Tibial nerve (tissue), 3 donors: ENCODE measurements at regions not wholly inside any gene's neighbourhood (a gene's known extent, or its start where the extent isn't known, plus 50 kb on each side); places are given as distances from the start of the nearest gene placed in this dataset.

ENCODE experiments used
- POLR2A ChIP-seq, 2 donors: fragments of 450-650 bp; IDR thresholded peaks; one replicate each; pipeline ENCODE4 v1.6.1; 2017; ENCODE audit warnings: antibody characterized with exemption in 2 of 2, mild to moderate bottlenecking in 2 of 2, moderate library complexity in 2 of 2
- TF ChIP-seq, protein P1 (sequence below), 5 experiments: fragments of 200-600 bp in 3 of 5; fragments of 450-650 bp in 2 of 5; sonication (generic) in 3 of 5; IDR thresholded peaks; one replicate each; pipeline ENCODE4 v1.5.1; 2016 to 2019; ENCODE audit warnings: antibody characterized with exemption in 5 of 5, mild to moderate bottlenecking in 3 of 5, moderate library complexity in 2 of 5

DNA sequence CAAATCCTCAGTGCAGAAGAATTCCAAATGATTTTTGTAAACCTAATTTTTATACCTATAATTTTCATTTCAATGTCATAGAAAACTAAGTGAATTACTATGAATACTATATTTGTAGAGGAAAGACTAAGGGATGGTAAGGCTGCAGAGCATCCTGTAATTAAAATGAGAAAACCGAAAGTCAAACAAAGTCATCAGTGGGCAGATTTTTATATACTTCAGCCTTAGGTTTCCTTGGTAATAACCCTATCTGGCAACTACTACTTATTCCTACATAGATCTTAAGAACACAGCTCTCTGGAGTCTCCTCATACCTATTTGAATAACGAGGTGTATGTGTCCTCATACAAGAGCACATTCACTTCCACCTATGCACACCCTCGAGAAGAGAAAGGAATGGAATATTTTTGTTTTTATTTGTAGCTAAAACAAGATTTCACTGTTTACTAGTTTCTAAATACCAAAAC is 117.9 kb upstream of the SGK1 start:
- TF ChIP-seq POLR2A (IDR thresholded peaks at IDR 0.05), result no peak
- TF ChIP-seq, protein P1, sequence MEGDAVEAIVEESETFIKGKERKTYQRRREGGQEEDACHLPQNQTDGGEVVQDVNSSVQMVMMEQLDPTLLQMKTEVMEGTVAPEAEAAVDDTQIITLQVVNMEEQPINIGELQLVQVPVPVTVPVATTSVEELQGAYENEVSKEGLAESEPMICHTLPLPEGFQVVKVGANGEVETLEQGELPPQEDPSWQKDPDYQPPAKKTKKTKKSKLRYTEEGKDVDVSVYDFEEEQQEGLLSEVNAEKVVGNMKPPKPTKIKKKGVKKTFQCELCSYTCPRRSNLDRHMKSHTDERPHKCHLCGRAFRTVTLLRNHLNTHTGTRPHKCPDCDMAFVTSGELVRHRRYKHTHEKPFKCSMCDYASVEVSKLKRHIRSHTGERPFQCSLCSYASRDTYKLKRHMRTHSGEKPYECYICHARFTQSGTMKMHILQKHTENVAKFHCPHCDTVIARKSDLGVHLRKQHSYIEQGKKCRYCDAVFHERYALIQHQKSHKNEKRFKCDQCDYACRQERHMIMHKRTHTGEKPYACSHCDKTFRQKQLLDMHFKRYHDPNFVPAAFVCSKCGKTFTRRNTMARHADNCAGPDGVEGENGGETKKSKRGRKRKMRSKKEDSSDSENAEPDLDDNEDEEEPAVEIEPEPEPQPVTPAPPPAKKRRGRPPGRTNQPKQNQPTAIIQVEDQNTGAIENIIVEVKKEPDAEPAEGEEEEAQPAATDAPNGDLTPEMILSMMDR (IDR thresholded peaks at IDR 0.05), result no peak
